Suppressor macrophage treated with lipopolysaccharide for 1 hour (primary cell): ENCODE measurements at regions not wholly inside any gene's neighbourhood (a gene's known extent, or its start where the extent isn't known, plus 50 kb on each side); places are given as distances from the start of the nearest gene placed in this dataset.

ENCODE experiments used
- DNase-seq, 3 donors: peaks; one replicate each; pipeline ENCODE4 v3.0.0-alpha.2; 2020 to 2022

GRCh38 chr7:155984609-155985405, 172.5 kb upstream of the SHH start:
- no peak for DNase-seq

DNA sequence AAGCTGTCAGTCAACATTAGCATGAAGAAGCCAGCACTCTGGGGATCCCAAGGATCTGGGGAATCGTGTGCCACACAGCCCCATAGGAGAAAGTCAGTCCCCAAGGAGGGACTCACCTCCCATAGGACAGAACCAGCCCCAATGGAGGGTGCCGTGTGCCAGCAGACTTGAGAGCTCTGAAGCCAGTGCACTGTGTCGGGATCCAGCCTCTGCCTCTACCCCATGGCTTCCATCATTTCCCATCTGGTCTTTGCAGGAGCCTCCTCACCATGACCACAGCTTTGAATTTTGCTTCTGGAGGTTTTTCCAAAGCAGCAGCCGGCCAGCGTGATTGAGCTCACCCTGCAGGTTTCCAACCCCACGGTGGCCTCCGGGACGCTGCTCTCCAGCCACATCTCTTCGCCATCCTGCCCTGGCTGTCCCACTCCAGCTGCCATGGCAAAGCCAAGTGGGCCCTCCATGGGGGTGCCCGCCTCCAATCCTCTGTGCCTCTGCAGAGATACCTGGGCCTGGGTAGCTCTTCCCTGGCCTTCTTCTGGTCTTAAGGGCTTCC, 171.8 kb upstream of the SHH start:
- no peak for DNase-seq

DNA sequence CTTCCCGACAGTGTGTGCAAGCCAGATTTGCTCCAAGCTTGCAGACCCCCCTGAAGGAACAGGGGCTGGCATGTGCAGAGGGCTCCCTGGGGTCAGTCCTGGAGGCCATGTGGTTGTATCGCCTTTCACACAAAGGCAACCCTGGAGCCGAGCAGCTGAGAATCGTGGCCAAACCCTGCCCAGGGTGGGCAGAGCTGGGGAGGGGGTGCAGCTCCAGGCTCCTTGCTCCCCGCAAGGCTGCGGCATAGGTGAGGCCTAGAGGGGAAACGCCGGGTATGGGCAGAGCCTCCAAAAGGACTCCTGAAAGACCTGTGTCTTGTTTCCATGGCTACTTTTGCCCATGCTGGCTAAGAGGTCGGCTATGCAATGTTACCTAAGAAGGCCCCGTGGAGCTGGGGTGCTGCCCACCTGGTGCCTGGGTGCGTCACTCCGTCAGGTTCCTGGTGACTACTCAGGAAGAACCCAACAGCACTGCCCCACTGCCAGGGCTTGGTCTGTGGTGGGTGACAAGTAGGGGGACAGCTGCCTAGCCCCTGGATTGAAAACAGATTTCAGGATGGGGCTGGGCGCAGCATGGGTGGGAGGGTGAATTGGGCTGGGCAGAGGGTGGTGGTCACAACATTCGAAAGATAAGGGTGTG, 171.0 kb upstream of the SHH start:
- DNase-seq: no peak

GRCh38 chr7:155981703-155982102, 169.4 kb upstream of the SHH start:
- DNase-seq: no peak

DNA sequence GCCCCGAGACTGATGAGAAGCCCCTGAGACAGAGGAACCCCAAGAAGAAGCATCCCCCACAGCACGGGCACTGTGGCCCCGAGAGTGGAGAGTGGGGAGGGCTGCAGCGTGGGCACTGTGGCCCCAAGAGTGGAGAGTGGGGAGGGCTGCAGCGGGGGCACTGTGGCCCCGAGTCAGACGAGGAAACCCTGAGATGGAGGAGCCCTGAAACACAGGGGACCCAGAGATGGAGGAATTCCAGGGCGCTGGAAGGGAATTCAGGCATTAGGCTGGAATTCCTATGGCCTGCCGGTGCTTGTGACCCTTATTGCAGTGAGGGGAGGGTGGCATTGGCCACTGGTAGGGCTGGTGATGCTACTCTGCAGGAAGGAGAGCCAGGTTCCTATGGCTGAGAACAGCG, 168.6 kb upstream of the SHH start:
- DNase-seq: no peak

DNA sequence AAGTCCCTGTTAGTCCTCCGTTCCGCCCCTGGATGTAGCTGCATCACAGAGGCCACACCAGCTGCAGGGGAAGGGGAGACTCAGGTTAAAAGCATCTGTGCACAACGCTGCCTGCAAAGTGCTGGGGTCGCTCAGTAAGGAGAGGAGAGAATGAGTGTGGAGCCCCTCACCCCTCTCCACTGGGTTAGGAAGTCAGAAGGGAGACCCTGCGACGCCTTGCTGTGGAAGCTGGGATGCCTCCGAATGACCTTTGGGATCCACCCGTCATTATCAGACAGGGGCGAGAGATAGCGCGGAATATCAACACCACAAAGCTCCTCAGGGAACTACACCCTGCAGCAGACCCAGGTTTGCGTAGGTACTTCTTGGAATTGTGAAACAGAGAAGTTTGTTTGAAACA, 167.7 kb upstream of the SHH start:
- no peak for DNase-seq

- no peak for DNase-seq
These were observed 167.3 kb upstream of the SHH start for GRCh38 chr7:155979566-155979965.

DNA sequence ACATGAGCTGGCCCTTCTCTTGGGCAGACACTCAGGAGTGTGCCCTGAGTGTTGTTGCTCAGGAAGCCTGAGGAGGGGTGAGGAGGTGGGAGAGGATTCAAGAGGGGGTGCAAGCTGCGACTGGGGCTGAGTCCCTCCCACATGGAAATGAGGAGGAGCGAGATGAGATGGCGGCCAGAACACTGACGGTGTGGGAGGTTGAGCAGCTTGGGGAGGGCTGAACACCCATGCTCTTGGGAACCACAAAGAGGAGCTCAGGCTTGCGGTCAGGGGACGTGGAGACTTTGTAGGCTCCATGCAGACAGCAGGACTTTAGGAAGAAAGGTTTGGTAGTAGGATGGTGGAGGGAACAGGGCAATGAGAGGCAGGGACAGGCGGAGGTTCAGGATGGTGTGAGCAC, 163.2 kb upstream of the SHH start:
- no peak for DNase-seq

- no peak for DNase-seq
These were observed 162.1 kb upstream of the SHH start for GRCh38 chr7:155974186-155974897.

GRCh38 chr7:155973451-155973997, 161.3 kb upstream of the SHH start:
- no peak for DNase-seq

DNA sequence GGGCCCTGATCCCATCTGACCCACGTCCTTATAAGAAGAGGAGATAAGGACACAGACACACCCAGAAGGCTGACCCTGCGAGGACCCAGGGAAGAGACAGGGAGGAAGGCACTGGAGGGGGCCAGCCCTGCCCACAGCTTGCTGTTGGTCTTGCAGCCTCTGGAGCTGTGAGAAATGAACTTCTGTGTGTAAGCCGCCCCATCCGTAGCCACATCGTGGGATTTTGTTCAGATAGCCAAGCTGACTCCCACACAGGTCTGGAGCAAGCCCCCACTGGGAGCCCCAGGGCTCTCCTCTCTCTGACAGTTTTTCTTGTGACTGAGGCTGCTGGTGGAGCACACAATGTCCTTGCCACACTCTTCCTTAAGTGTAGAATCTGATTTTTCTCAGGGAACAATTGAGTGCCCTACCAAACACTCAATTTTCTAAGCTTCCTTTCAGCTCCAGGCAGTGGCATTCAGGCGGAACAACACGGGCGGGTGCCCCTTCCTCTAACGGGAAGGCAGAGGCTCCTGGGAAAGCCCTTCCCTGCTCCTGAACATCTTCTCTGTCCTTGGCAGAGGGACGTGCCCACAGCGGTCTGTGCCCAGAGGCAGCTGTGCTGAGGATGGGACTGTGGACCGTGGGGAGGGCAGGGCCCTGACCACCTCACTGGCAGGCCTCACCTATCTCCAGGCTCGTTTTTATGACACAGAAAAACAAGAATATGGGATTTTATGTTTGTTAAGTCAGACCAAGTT, 160.6 kb upstream of the SHH start:
- no peak for DNase-seq

- DNase-seq: no peak
These were observed 160.0 kb upstream of the SHH start for GRCh38 chr7:155972247-155972646.

GRCh38 chr7:155971180-155971770, 159.0 kb upstream of the SHH start:
- DNase-seq: no peak

- DNase-seq: no peak
These were observed 157.1 kb upstream of the SHH start for GRCh38 chr7:155969192-155969929.

- DNase-seq: no peak
These were observed 152.7 kb upstream of the SHH start for GRCh38 chr7:155965010-155965409.

DNA sequence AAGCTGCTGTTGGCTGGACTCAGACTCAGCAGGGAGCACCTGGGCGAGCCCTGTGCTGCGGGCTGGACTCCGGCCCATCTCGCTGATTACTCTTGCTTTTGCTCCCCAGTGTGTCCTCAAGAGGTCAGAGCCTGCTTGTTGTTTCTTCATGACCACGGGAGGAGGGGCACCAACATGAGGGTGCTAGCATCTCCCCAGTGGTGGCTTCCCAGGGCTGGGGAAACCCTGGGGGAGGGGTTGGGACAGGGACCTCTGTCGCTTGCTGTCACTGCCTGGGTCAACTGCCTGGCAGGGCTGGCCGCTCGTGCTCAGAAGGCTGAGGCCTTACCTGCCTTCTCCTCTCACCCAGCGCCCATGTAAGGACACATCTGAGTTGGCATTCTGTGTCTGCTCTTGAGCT, 152.3 kb upstream of the SHH start:
- no peak for DNase-seq

- no peak for DNase-seq
These were observed 151.5 kb upstream of the SHH start for GRCh38 chr7:155963771-155964195.

- no peak for DNase-seq
These were observed 151.1 kb upstream of the SHH start for GRCh38 chr7:155963356-155963755.

DNA sequence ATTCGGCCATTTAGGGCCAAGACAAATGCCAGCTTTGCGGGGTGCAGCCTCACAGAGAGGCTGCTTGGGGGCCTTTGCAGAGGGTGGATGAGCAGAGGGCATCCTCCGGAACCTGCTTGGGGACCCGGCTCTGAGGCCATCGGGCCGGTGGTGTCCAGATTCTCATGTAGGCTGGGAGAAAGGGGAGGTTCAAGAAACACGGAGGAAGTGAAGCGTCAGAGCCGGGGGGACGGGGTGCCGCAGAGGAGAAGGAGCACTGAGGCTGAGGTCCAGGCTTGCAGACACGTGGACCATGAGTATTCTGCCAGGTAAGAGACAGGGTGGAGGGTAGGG, 150.7 kb upstream of the SHH start:
- no peak for DNase-seq

- DNase-seq: peak; percentile 13 to 23 (median 20)
These were observed 150.1 kb upstream of the SHH start for GRCh38 chr7:155962191-155962967.
